Lung (tissue), 11 donors: ENCODE measurements at regions not wholly inside any gene's neighbourhood (a gene's known extent, or its start where the extent isn't known, plus 50 kb on each side); places are given as distances from the start of the nearest gene placed in this dataset.

Experiments
- ATAC-seq: fragments of 200-7000 bp; cut with Tn5 transposase; one replicate; pipeline ENCODE4 v1.9.1; 2020; ENCODE audit warnings: moderate number of reproducible peaks; ENCODE audit not compliant: insufficient read depth, low FRiP score
- DNase-seq, 3 donors: peaks; one replicate each; pipeline ENCODE4 v3.0.0-alpha.2; 2013 to 2017
- H3K27ac ChIP-seq, 2 donors: one replicate each; pipeline ENCODE4 v1.5.1; 2013; ENCODE audit warnings: mild to moderate bottlenecking in 2 of 2, moderate library complexity in 2 of 2, control low read depth in 1 of 2, inconsistent platforms in 1 of 2, low read depth in 1 of 2, low read length in 1 of 2
- H3K27me3 ChIP-seq, 3 donors: one replicate each; pipeline ENCODE4 v1.5.1; 2013; ENCODE audit warnings: low read length in 2 of 3; ENCODE audit not compliant: control insufficient read depth in 3 of 3, insufficient read depth in 3 of 3
- H3K36me3 ChIP-seq, 4 donors: one replicate each; pipeline ENCODE4 v1.5.1; 2013; ENCODE audit warnings: low read length in 4 of 4, mild to moderate bottlenecking in 1 of 4, moderate library complexity in 1 of 4; ENCODE audit not compliant: control insufficient read depth in 4 of 4, insufficient read depth in 4 of 4
- H3K4me1 ChIP-seq, 5 donors: one replicate each; pipeline ENCODE4 v1.5.1; 2013; ENCODE audit warnings: low read length in 5 of 5, mild to moderate bottlenecking in 2 of 5, moderate library complexity in 1 of 5; ENCODE audit not compliant: control insufficient read depth in 5 of 5, insufficient read depth in 5 of 5
- H3K4me3 ChIP-seq: one replicate; pipeline ENCODE4 v1.5.1; 2013; ENCODE audit warnings: mild to moderate bottlenecking, control low read depth, moderate library complexity
- H3K9ac ChIP-seq, 2 donors: one replicate each; pipeline ENCODE4 v1.5.1; 2013; ENCODE audit warnings: low read length in 2 of 2, control low read depth in 1 of 2; ENCODE audit not compliant: insufficient read depth in 1 of 2
- H3K9me3 ChIP-seq, 4 donors: one replicate each; pipeline ENCODE4 v1.5.1; 2013; ENCODE audit warnings: low read length in 3 of 4, mild to moderate bottlenecking in 1 of 4, moderate library complexity in 1 of 4; ENCODE audit not compliant: control insufficient read depth in 4 of 4, insufficient read depth in 3 of 4
- WGBS, 2 donors: extraction: QIAGEN DNeasy Blood & Tissue Kit; methylation state at CpG; one replicate each; pipeline ENCODE4 v1.1.7; 2013; 5-methylcytosine and 5-hydroxymethylcytosine counted together
- TF ChIP-seq, protein P1 (sequence below): IDR thresholded peaks from 2 replicates; pipeline ENCODE4 v1.5.1; 2012; ENCODE audit warnings: mild to moderate bottlenecking; ENCODE audit errors: control extremely low read depth, extremely low read depth
- donor health status: control.
- donor health status: control.
- donor health status: Bipolar disorder and iron deficiency.
- donor health status: healthy.
- donor health status: DM: yes; HTN: yes; CAD: no.

DNA sequence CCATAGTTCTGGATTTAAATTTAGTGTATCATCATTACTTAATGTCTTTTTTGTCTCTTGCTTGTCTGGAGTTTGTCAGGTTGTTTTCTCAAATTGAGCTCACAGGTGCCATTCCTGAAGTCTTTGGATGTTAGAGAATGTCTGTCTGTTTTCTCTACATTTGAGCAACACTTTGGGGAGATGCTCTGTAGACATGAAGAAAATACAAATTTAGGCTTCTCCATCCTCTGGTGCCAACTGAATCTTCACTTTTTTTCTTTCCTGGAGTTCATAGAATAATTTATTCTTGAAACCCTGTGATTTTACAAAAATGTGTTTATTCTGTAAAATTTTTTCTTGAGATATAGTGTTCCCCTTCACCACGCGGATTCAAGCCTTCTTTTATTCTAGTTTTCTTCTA is 256.4 kb upstream of the HDAC4 start:
- peaks cover 0 to 10% (median 6%) of the 10 kb centered on the region in 3 donors for H3K27me3 ChIP-seq
- no peak overlapping the region for H3K27ac ChIP-seq
- DNase-seq (no peak), ATAC-seq (no peak)
- H3K9me3 ChIP-seq: no peaks in the 10 kb centered on the region
- H3K9ac ChIP-seq: no peak overlapping the region
- no peaks in the 10 kb centered on the region for H3K36me3 ChIP-seq
- WGBS, 2 donors: 95 to 96% methylated on average over 2 of the region's 2 CpGs
- H3K4me1 ChIP-seq: peaks cover 0 to 7% (median 0%) of the 10 kb centered on the region in 5 donors
- H3K4me3 ChIP-seq: no peak overlapping the region
- TF ChIP-seq, protein P1, sequence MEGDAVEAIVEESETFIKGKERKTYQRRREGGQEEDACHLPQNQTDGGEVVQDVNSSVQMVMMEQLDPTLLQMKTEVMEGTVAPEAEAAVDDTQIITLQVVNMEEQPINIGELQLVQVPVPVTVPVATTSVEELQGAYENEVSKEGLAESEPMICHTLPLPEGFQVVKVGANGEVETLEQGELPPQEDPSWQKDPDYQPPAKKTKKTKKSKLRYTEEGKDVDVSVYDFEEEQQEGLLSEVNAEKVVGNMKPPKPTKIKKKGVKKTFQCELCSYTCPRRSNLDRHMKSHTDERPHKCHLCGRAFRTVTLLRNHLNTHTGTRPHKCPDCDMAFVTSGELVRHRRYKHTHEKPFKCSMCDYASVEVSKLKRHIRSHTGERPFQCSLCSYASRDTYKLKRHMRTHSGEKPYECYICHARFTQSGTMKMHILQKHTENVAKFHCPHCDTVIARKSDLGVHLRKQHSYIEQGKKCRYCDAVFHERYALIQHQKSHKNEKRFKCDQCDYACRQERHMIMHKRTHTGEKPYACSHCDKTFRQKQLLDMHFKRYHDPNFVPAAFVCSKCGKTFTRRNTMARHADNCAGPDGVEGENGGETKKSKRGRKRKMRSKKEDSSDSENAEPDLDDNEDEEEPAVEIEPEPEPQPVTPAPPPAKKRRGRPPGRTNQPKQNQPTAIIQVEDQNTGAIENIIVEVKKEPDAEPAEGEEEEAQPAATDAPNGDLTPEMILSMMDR: no peak

DNA sequence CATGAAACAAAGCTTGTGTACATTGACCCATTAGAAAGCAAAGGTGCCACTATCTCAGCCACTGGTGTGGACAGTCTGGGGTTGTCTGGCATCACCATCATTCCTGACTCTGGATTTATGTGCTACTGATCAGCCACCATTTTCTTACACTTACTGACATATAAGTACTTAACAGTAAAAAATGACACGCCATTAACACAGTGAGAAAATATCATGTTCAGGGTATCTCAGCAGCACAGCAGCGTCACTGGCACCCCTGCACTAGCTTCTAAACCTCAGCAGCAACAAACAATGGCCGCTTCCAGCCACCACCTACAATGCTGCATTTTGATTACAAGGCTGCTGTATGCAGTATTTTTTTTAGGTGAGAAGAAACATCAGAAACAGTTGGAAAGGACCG is 253.4 kb upstream of the HDAC4 start:
- no peak overlapping the region for H3K9ac ChIP-seq
- TF ChIP-seq, protein P1: no peak
- no peak for DNase-seq
- H3K4me1 ChIP-seq: no peaks in the 10 kb centered on the region
- H3K36me3 ChIP-seq: no peaks in the 10 kb centered on the region
- peaks cover 0 to 10% (median 0%) of the 10 kb centered on the region in 3 donors for H3K27me3 ChIP-seq
- WGBS, 2 donors: 79 to 88% methylated on average over 4 of the region's 4 CpGs
- ATAC-seq: no peak
- no peak overlapping the region for H3K27ac ChIP-seq
- H3K4me3 ChIP-seq: no peak overlapping the region
- no peaks in the 10 kb centered on the region for H3K9me3 ChIP-seq

DNA sequence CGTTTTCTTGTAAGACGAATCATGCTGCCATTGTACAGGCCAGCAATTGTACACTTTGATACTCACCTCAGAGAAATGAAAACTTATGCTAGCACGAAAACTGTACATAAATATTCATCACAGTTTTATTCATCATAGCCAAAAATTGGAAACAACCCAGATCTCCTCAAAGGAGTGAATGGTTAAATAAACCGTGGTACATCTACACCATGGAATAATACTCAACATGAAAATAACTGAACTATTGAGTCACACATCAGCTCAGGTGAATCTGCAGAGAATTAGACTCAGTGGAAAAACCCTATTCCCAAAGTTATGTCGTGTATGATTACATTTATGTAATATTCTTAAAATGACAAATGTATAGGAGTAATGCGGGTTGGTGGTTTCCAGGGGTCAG is 251.0 kb upstream of the HDAC4 start:
- Histone ChIP-seq H3K27me3 (peaks cover 0 to 4% (median 2%) of the 10 kb centered on the region in 3 donors), H3K9me3 (peaks cover 0 to 3% (median 0%) of the 10 kb centered on the region in 4 donors), H3K4me1 (no peaks in the 10 kb centered on the region), H3K27ac (no peak overlapping the region), H3K36me3 (no peaks in the 10 kb centered on the region), H3K9ac (no peak overlapping the region), H3K4me3 (no peak overlapping the region)
- TF ChIP-seq, protein P1: no peak
- WGBS, 2 donors: 85 to 89% methylated on average over 6 of the region's 6 CpGs
- ATAC-seq (no peak), DNase-seq (no peak)

DNA sequence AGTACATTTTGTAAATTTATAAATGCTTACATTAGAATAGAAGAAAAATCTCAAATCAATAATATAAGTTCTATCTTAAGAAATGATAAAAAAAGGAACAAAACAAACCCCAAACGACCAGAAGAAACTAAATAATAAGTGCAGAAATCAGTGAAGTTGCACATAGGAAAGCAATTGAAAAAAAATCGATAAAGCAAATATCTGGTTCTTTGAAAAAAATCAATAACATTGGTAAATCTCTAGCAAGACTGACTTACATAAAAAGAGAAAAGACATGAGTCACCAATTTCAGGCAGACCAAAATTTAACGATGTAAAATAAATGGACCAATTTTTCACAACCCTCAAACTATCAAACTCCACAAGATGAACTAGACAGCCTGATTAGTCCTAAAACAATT is 249.9 kb upstream of the HDAC4 start:
- Histone ChIP-seq H3K9me3 (peaks cover 0 to 3% (median 0%) of the 10 kb centered on the region in 4 donors), H3K36me3 (no peaks in the 10 kb centered on the region), H3K27me3 (peaks cover 0 to 4% (median 2%) of the 10 kb centered on the region in 3 donors), H3K4me3 (no peak overlapping the region), H3K9ac (no peak overlapping the region), H3K27ac (no peak overlapping the region), H3K4me1 (no peaks in the 10 kb centered on the region)
- no peak for ATAC-seq
- 88 to 89% methylated on average over 3 of the region's 3 CpGs for WGBS, 2 donors
- TF ChIP-seq, protein P1: no peak
- DNase-seq: no peak
